Activated CD4-positive, alpha-beta memory T cell treated with anti-CD3 and anti-CD28 coated beads, Interleukin-2, amount 10 ng/mL, durations not matched to agents 7 days and 5 days (primary cell): ENCODE measurements at regions not wholly inside any gene's neighbourhood (a gene's known extent, or its start where the extent isn't known, plus 50 kb on each side); places are given as distances from the start of the nearest gene placed in this dataset.

Source experiments
- CTCF ChIA-PET: fragments of 350-600 bp; sonication (Branson Sonifier 250); formaldehyde crosslinking; loops from one replicate; lab custom pipeline; 2021; ENCODE audit warnings: antibody characterized with exemption, inconsistent platforms; lab: Charles Lee
- POLR2A ChIA-PET: fragments of 350-600 bp; sonication (Branson Sonifier 250); formaldehyde crosslinking; loops from one replicate; lab custom pipeline; 2021; ENCODE audit warnings: antibody characterized with exemption; lab: Charles Lee
- DNase-seq: peaks from one replicate; pipeline ENCODE4 v3.0.0-alpha.2; 2020
- H3K27ac Mint-ChIP-seq: one replicate; pipeline ENCODE4 v1.8.0; 2021; ENCODE audit warnings: mild to moderate bottlenecking, mixed read lengths
- H3K27me3 Mint-ChIP-seq: one replicate; pipeline ENCODE4 v1.8.0; 2021; ENCODE audit warnings: mixed read lengths
- H3K36me3 Mint-ChIP-seq: one replicate; pipeline ENCODE4 v1.8.0; 2021; ENCODE audit warnings: low read depth, mixed read lengths
- H3K4me1 Mint-ChIP-seq: one replicate; pipeline ENCODE4 v1.8.0; 2021; ENCODE audit warnings: mixed read lengths
- H3K4me3 Mint-ChIP-seq: one replicate; pipeline ENCODE4 v1.8.0; 2021; ENCODE audit warnings: mild to moderate bottlenecking, mixed read lengths
- H3K9me3 Mint-ChIP-seq: one replicate; pipeline ENCODE4 v1.8.0; 2021; ENCODE audit warnings: mixed read lengths

- Mint-ChIP-seq H3K27ac (no peak overlapping the region), H3K9me3 (peaks cover 11% of the 10 kb centered on the region), H3K4me3 (no peak overlapping the region), H3K4me1 (no peaks in the 10 kb centered on the region), H3K36me3 (no peaks in the 10 kb centered on the region), H3K27me3 (no peaks in the 10 kb centered on the region)
- no peak for DNase-seq
- ChIA-PET POLR2A (no interaction called here), CTCF (no interaction called here)
Observed at GRCh38 chr7:52289247-52289646, 746.2 kb upstream of the POM121L12 start.

- H3K27me3 Mint-ChIP-seq = no peaks in the 10 kb centered on the region
- POLR2A ChIA-PET = no interaction called here
- DNase-seq = no peak
Observed at GRCh38 chr7:52287698-52288097, 747.7 kb upstream of the POM121L12 start.

GRCh38 chr7:52285689-52286088 is 749.7 kb upstream of the POM121L12 start:
- ChIA-PET CTCF (no interaction called here), POLR2A (no interaction called here)
- no peak overlapping the region for H3K4me3 Mint-ChIP-seq

More at GRCh38 chr7:52287698-52288097, 747.7 kb upstream of the POM121L12 start:
- no peaks in the 10 kb centered on the region for H3K36me3 Mint-ChIP-seq
- CTCF ChIA-PET = no interaction called here
- peaks cover 13% of the 10 kb centered on the region for H3K9me3 Mint-ChIP-seq
- H3K27ac Mint-ChIP-seq = no peak overlapping the region
- no peak overlapping the region for H3K4me3 Mint-ChIP-seq
- no peaks in the 10 kb centered on the region for H3K4me1 Mint-ChIP-seq

DNA sequence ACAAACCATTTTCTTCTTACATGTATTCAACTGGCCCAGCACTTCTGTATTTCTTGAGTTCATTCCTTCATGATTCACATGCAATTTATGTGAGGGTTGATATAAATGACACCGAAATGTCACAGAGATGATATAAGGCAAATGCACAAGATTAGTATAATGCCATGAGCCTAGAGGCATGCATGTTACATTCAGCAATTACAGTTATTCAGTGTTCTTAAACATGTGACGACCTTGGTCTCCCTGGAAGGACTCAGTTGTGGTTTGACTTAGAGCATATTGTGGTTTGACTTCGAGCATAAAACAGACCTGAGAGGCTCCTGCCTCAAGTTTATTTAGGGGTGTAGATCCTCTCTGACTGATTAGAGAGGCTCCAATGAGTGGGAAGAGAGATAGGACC is 752.1 kb upstream of the POM121L12 start:
- Mint-ChIP-seq H3K27me3 (no peaks in the 10 kb centered on the region), H3K4me1 (no peaks in the 10 kb centered on the region), H3K36me3 (no peaks in the 10 kb centered on the region), H3K27ac (no peak overlapping the region), H3K4me3 (no peak overlapping the region), H3K9me3 (peaks cover 9% of the 10 kb centered on the region)
- ChIA-PET CTCF (no interaction called here), POLR2A (no interaction called here)
- no peak for DNase-seq

More at GRCh38 chr7:52285689-52286088, 749.7 kb upstream of the POM121L12 start:
- DNase-seq = no peak
- Mint-ChIP-seq H3K4me1 (no peaks in the 10 kb centered on the region), H3K9me3 (peaks cover 10% of the 10 kb centered on the region), H3K27ac (no peak overlapping the region), H3K36me3 (no peaks in the 10 kb centered on the region), H3K27me3 (no peaks in the 10 kb centered on the region)

GRCh38 chr7:52273685-52274610 is 761.5 kb upstream of the POM121L12 start:
- Mint-ChIP-seq H3K27me3 (no peaks in the 10 kb centered on the region), H3K36me3 (no peaks in the 10 kb centered on the region), H3K27ac (no peak overlapping the region), H3K4me1 (no peaks in the 10 kb centered on the region), H3K9me3 (peaks cover 10% of the 10 kb centered on the region), H3K4me3 (no peak overlapping the region)
- CTCF ChIA-PET = no interaction called here
- DNase-seq = no peak
- POLR2A ChIA-PET = no interaction called here

GRCh38 chr7:52271703-52272102 is 763.7 kb upstream of the POM121L12 start:
- H3K9me3 Mint-ChIP-seq = peaks cover 7% of the 10 kb centered on the region
- H3K36me3 Mint-ChIP-seq = no peaks in the 10 kb centered on the region
- no peaks in the 10 kb centered on the region for H3K4me1 Mint-ChIP-seq
- CTCF ChIA-PET = no interaction called here
- no peak overlapping the region for H3K27ac Mint-ChIP-seq
- no peaks in the 10 kb centered on the region for H3K27me3 Mint-ChIP-seq
- POLR2A ChIA-PET = no interaction called here
- DNase-seq = no peak
- no peak overlapping the region for H3K4me3 Mint-ChIP-seq

GRCh38 chr7:52270301-52270700 is 765.1 kb upstream of the POM121L12 start:
- Mint-ChIP-seq H3K4me1 (no peaks in the 10 kb centered on the region), H3K4me3 (no peak overlapping the region), H3K27me3 (no peaks in the 10 kb centered on the region), H3K36me3 (no peaks in the 10 kb centered on the region), H3K27ac (no peak overlapping the region), H3K9me3 (peaks cover 5% of the 10 kb centered on the region)
- no peak for DNase-seq
- ChIA-PET POLR2A (no interaction called here), CTCF (no interaction called here)

GRCh38 chr7:52269669-52270068 is 765.8 kb upstream of the POM121L12 start:
- no peaks in the 10 kb centered on the region for H3K36me3 Mint-ChIP-seq
- H3K9me3 Mint-ChIP-seq = peaks cover 6% of the 10 kb centered on the region
- POLR2A ChIA-PET = no interaction called here
- DNase-seq = no peak
- H3K4me3 Mint-ChIP-seq = no peak overlapping the region
- H3K4me1 Mint-ChIP-seq = no peaks in the 10 kb centered on the region
- CTCF ChIA-PET = no interaction called here
- H3K27ac Mint-ChIP-seq = no peak overlapping the region
- H3K27me3 Mint-ChIP-seq = no peaks in the 10 kb centered on the region

GRCh38 chr7:52261057-52261456 is 774.4 kb upstream of the POM121L12 start:
- H3K36me3 Mint-ChIP-seq = no peaks in the 10 kb centered on the region
- ChIA-PET CTCF (no interaction called here), POLR2A (no interaction called here)
- H3K4me3 Mint-ChIP-seq = no peak overlapping the region
- peaks cover 18% of the 10 kb centered on the region for H3K9me3 Mint-ChIP-seq
- H3K4me1 Mint-ChIP-seq = no peaks in the 10 kb centered on the region
- no peak for DNase-seq
- H3K27me3 Mint-ChIP-seq = no peaks in the 10 kb centered on the region
- no peak overlapping the region for H3K27ac Mint-ChIP-seq

DNA sequence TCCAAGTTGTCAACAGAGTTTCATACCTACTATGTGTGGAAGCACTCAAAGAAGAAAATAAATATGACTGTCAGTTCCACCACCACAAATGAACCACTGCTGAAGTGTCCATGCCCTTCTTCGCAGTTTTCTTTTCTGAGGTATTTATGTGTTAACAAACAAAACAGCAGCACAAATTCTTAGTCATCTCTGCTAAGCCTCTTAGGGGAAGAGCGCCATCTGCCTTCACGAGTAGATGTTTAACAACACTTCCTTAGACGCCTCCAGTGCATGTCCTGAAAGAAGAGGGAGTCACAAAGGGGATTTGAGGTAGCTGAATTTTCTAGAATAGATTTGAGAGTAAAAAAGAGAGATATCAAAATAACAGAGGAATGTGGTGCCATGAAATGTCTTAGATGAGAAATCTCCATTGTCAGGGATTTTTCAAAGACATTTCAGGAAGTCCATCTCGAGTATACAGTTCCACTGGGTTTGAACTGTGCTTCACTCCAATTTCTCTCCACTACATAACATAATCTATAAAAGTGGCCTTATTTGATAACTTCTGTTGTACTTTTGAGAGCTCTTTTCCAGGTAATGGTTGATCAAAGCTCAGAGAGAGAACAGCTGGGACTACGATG is 775.3 kb upstream of the POM121L12 start:
- H3K27me3 Mint-ChIP-seq = no peaks in the 10 kb centered on the region
- H3K4me3 Mint-ChIP-seq = no peak overlapping the region
- CTCF ChIA-PET = no interaction called here
- DNase-seq = no peak
- H3K36me3 Mint-ChIP-seq = no peaks in the 10 kb centered on the region
- peaks cover 17% of the 10 kb centered on the region for H3K9me3 Mint-ChIP-seq
- no peaks in the 10 kb centered on the region for H3K4me1 Mint-ChIP-seq
- H3K27ac Mint-ChIP-seq = no peak overlapping the region
- POLR2A ChIA-PET = no interaction called here

DNA sequence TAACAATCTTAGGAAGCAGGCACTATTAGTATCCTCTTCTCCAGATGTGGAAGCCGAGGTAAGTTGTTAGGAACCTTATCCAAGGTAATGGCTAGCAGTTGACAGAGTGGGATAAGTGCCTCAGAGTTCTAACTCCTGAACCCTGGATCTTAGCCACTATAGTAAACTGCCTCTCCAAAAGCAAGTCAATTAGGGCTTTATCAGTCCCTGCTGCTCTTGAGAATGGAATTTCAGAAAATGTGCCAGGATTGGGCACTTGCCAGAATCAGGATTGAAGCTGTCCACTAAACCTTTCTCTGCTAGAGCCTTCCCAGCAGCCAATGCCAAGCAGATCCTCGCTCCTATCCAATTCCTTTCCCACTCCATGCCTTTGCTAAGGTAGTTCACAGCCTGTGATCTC is 777.5 kb upstream of the POM121L12 start:
- CTCF ChIA-PET = no interaction called here
- Mint-ChIP-seq H3K4me1 (no peaks in the 10 kb centered on the region), H3K9me3 (peaks cover 14% of the 10 kb centered on the region), H3K27me3 (no peaks in the 10 kb centered on the region), H3K27ac (no peak overlapping the region), H3K36me3 (no peaks in the 10 kb centered on the region), H3K4me3 (no peak overlapping the region)
- POLR2A ChIA-PET = no interaction called here
- DNase-seq = no peak

DNA sequence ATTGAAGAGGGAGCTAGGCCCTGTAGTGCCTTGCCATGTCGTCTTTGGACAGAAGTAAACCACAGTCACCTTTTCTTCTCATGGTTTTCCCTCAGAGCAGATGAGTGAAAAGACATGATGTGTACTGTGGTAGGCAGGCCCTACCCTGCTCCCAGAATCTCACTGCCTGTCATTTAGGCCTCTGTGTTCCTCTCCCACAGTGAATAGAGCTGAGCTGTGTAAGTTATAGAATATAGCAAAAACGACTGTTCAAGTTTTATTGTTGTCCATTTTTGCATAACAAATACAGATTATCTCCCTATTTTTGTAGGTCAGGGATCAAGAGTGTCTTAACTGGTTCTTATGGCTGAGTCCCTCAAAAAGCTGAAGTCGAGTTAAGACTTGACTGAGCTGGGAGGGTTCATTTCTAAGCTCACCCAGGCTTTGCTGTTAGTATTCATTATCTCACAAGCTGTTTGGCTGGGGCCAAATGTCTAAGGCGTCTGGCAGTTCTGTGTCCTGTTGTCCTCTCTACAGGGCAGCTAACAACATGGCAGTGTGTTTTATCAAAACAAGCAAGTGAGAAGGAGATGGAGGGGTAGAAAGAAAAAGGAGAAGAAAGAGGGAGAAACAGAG is 780.9 kb upstream of the POM121L12 start:
- Mint-ChIP-seq H3K4me1 (no peaks in the 10 kb centered on the region), H3K9me3 (peaks cover 17% of the 10 kb centered on the region), H3K27me3 (no peaks in the 10 kb centered on the region), H3K4me3 (no peak overlapping the region), H3K36me3 (no peaks in the 10 kb centered on the region), H3K27ac (no peak overlapping the region)
- ChIA-PET POLR2A (no interaction called here), CTCF (no interaction called here)
- no peak for DNase-seq

GRCh38 chr7:52253953-52254352 is 781.5 kb upstream of the POM121L12 start:
- Mint-ChIP-seq H3K27me3 (no peaks in the 10 kb centered on the region), H3K27ac (no peak overlapping the region), H3K4me1 (no peaks in the 10 kb centered on the region), H3K4me3 (no peak overlapping the region), H3K9me3 (peaks cover 17% of the 10 kb centered on the region), H3K36me3 (no peaks in the 10 kb centered on the region)
- POLR2A ChIA-PET = no interaction called here
- CTCF ChIA-PET = no interaction called here
- no peak for DNase-seq
